SK-N-SH (cell line): ENCODE measurements at regions not wholly inside any gene's neighbourhood (a gene's known extent, or its start where the extent isn't known, plus 50 kb on each side); places are given as distances from the start of the nearest gene placed in this dataset.

ENCODE experiments used
- CTCF ChIA-PET: fragments of 300-600, 350-600 bp; formaldehyde crosslinking; extraction: SDS; loops from one replicate; lab custom pipeline; 2021; lab: Yijun Ruan, JAX
- POLR2A ChIA-PET: fragments of 350-600 bp; sonication (Branson Sonifier 250); formaldehyde crosslinking; extraction: SDS; loops from one replicate; lab custom pipeline; 2020; ENCODE audit warnings: antibody characterized with exemption, inconsistent platforms; lab: Yijun Ruan, JAX
- DNase-seq: peaks from one replicate; pipeline ENCODE4 v3.0.0; 2012
- H2AFZ ChIP-seq: fragments of 200-600 bp; sonication (generic); 2 replicates; pipeline ENCODE4 v1.8.1; 2016; ENCODE audit warnings: antibody characterized with exemption, mild to moderate bottlenecking, low read depth
- H3F3A ChIP-seq: fragments of 200-600 bp; sonication (generic); replicated peaks from 2 replicates; pipeline ENCODE3; 2016; ENCODE audit warnings: antibody characterized with exemption, mild to moderate bottlenecking; ENCODE audit not compliant: insufficient read depth
- H3K27ac ChIP-seq, 2 experiments: fragments of 200-500 bp in 1 of 2; fragments of 200-600 bp in 1 of 2; sonication (Bioruptor generic) in 1 of 2; sonication (generic), shearing (Covaris generic) in 1 of 2; 2 replicates each; pipeline versions ENCODE4 v1.5.1 to v1.6.1; 2014 to 2016; ENCODE audit warnings: low read depth in 2 of 2, inconsistent platforms in 1 of 2, low read length in 1 of 2, mild to moderate bottlenecking in 1 of 2, mixed read lengths in 1 of 2
- H3K27me3 ChIP-seq: fragments of 200-600 bp; sonication (generic), shearing (Covaris generic); 2 replicates; pipeline ENCODE4 v1.6.1; 2016; ENCODE audit warnings: mixed run types; ENCODE audit not compliant: insufficient read depth
- H3K36me3 ChIP-seq, 2 experiments: fragments of 200-500 bp in 1 of 2; fragments of 200-600 bp in 1 of 2; sonication (Bioruptor generic) in 1 of 2; sonication (generic) in 1 of 2; replicated peaks in 1 of 2; 2 replicates each; pipeline versions ENCODE3 to v1.5.1; 2014 to 2016; ENCODE audit warnings: low read length in 1 of 2, mild to moderate bottlenecking in 1 of 2; ENCODE audit not compliant: insufficient read depth in 2 of 2, control insufficient read depth in 1 of 2
- H3K4me1 ChIP-seq, 2 experiments: fragments of 200-500 bp in 1 of 2; fragments of 200-600 bp in 1 of 2; sonication (Bioruptor generic) in 1 of 2; sonication (generic), shearing (Covaris generic) in 1 of 2; 2 replicates each; pipeline versions ENCODE4 v1.5.1 to v1.6.1; 2014 to 2016; ENCODE audit warnings: low read depth in 1 of 2, low read length in 1 of 2, mixed run types in 1 of 2; ENCODE audit not compliant: insufficient read depth in 2 of 2, control insufficient read depth in 1 of 2
- H3K4me2 ChIP-seq: fragments of 200-600 bp; sonication (generic), shearing (Covaris generic); 2 replicates; pipeline ENCODE4 v1.6.1; 2017; ENCODE audit warnings: mixed run types
- H3K4me3 ChIP-seq, 2 experiments: fragments of 200-500 bp in 1 of 2; fragments of 200-600 bp in 1 of 2; sonication (Bioruptor generic) in 1 of 2; sonication (generic), shearing (Covaris generic) in 1 of 2; 2 replicates each; pipeline versions ENCODE4 v1.5.1 to v1.8.1; 2014 to 2016; ENCODE audit warnings: low read depth in 2 of 2, inconsistent platforms in 1 of 2, low read length in 1 of 2, mild to moderate bottlenecking in 1 of 2, mixed read lengths in 1 of 2, moderate library complexity in 1 of 2
- H3K79me2 ChIP-seq: fragments of 200-600 bp; sonication (generic); 2 replicates; pipeline ENCODE4 v1.8.1; 2017; ENCODE audit warnings: mild to moderate bottlenecking; ENCODE audit not compliant: insufficient read depth
- H3K9ac ChIP-seq: fragments of 200-600 bp; sonication (generic); 2 replicates; pipeline ENCODE4 v1.6.1; 2017; ENCODE audit warnings: mixed run types
- H3K9me2 ChIP-seq: fragments of 200-600 bp; sonication (generic); 2 replicates; pipeline ENCODE4 v1.6.1; 2017; ENCODE audit warnings: mixed run types
- H3K9me3 ChIP-seq: fragments of 200-600 bp; sonication (generic); 2 replicates; pipeline ENCODE4 v1.6.1; 2017; ENCODE audit warnings: mixed run types, mild to moderate bottlenecking, moderate library complexity
- H4K20me1 ChIP-seq: fragments of 200-600 bp; sonication (generic); 2 replicates; pipeline ENCODE4 v1.6.1; 2017; ENCODE audit warnings: mild to moderate bottlenecking, mixed run types; ENCODE audit not compliant: insufficient read depth
- CHD2 ChIP-seq: fragments of 150-350 bp; IDR thresholded peaks from 2 replicates; pipeline ENCODE4 v1.6.1; 2018; ENCODE audit warnings: low read length; ENCODE audit not compliant: partially characterized antibody
- CTCF ChIP-seq: fragments of 200-600 bp; sonication (generic); IDR thresholded peaks from 2 replicates; pipeline ENCODE4 v1.6.1; 2017; ENCODE audit warnings: antibody characterized with exemption, mild to moderate bottlenecking, moderate library complexity
- ELF1 ChIP-seq: IDR thresholded peaks from 2 replicates; pipeline ENCODE4 v1.4.0; 2012
- EP300 ChIP-seq, 2 experiments: IDR thresholded peaks; 2 replicates each; pipeline versions ENCODE4 v1.4.0 to v1.6.1; 2012; ENCODE audit warnings: borderline replicate concordance in 1 of 2, low read depth in 1 of 2, low read length in 1 of 2
- EZH2phosphoT487 ChIP-seq: fragments of 200-600 bp; sonication (generic); IDR thresholded peaks from 2 replicates; pipeline ENCODE4 v1.6.1; 2017; ENCODE audit warnings: low read depth, mixed run types, mild to moderate bottlenecking, antibody characterized with exemption, moderate library complexity, borderline replicate concordance
- FOSL2 ChIP-seq: IDR thresholded peaks from 2 replicates; pipeline ENCODE4 v1.4.0; 2012; ENCODE audit warnings: low read depth, mild to moderate bottlenecking, moderate library complexity, borderline replicate concordance
- FOXM1 ChIP-seq: IDR thresholded peaks from 2 replicates; pipeline ENCODE4 v1.4.0; 2012; ENCODE audit warnings: low read depth, mild to moderate bottlenecking
- GABPA ChIP-seq: IDR thresholded peaks from 2 replicates; pipeline ENCODE4 v1.4.0; 2012; ENCODE audit warnings: low read depth, mild to moderate bottlenecking
- IRF3 ChIP-seq: fragments of 150-350 bp; IDR thresholded peaks from 2 replicates; pipeline ENCODE4 v1.6.1; 2016; ENCODE audit warnings: mild to moderate bottlenecking, low read depth, low read length
- JUND ChIP-seq: IDR thresholded peaks from 2 replicates; pipeline ENCODE4 v1.4.0; 2012
- MAX ChIP-seq: IDR thresholded peaks from 2 replicates; pipeline ENCODE4 v1.4.0; 2012; ENCODE audit warnings: low read depth
- NFIC ChIP-seq: IDR thresholded peaks from 2 replicates; pipeline ENCODE4 v1.4.0; 2012; ENCODE audit warnings: borderline replicate concordance
- POLR2AphosphoS5 ChIP-seq: IDR thresholded peaks from 2 replicates; pipeline ENCODE4 v1.6.1; 2012; ENCODE audit warnings: low read depth, low read length
- SIN3A ChIP-seq: IDR thresholded peaks from 2 replicates; pipeline ENCODE4 v1.6.1; 2012; ENCODE audit warnings: low read depth, mild to moderate bottlenecking, low read length, moderate library complexity, borderline replicate concordance
- SMC3 ChIP-seq: IDR thresholded peaks from 2 replicates; pipeline ENCODE4 v1.6.1; 2012; ENCODE audit warnings: low read depth, low read length, improper control_type of control experiment
- TAF1 ChIP-seq: IDR thresholded peaks from 2 replicates; pipeline ENCODE4 v1.6.1; 2012; ENCODE audit warnings: low read depth, mild to moderate bottlenecking, low read length, moderate library complexity, borderline replicate concordance
- USF2 ChIP-seq: fragments of 150-350 bp; IDR thresholded peaks from 2 replicates; pipeline ENCODE4 v1.6.1; 2017; ENCODE audit warnings: antibody characterized with exemption, low read length, low read depth, borderline replicate concordance
- WGBS: methylation state at CpG from one replicate; pipeline ENCODE4 v1.1.6; 2017; ENCODE audit warnings: low lambda C conversion rate; 5-methylcytosine and 5-hydroxymethylcytosine counted together

GRCh38 chr11:81432333-81432732 lies 1301.3 kb downstream of the FAM181B start:
- Histone ChIP-seq H2AFZ (no peak overlapping the region), H3K9me2 (no peaks in the 10 kb centered on the region), H3F3A (no peaks in the 10 kb centered on the region), H3K4me3 (no peak overlapping the region), H3K27me3 (no peaks in the 10 kb centered on the region), H3K79me2 (no peaks in the 10 kb centered on the region), H3K4me1 (no peaks in the 10 kb centered on the region), H4K20me1 (no peaks in the 10 kb centered on the region), H3K36me3 (no peaks in the 10 kb centered on the region), H3K4me2 (no peak overlapping the region), H3K9ac (no peak overlapping the region), H3K27ac (no peak overlapping the region), H3K9me3 (no peaks in the 10 kb centered on the region)
- DNase-seq = no peak
- ChIA-PET POLR2A (no interaction called here), CTCF (no interaction called here)
- WGBS = 20% methylated on average over 1 of the region's 1 CpG
- TF ChIP-seq CHD2 (no peak), GABPA (no peak), TAF1 (no peak), JUND (no peak), POLR2AphosphoS5 (no peak), FOXM1 (no peak), USF2 (no peak), ELF1 (no peak), SMC3 (no peak), EZH2phosphoT487 (no peak), IRF3 (no peak), NFIC (no peak), MAX (no peak), CTCF (no peak), EP300 (IDR thresholded peaks at IDR 0.05; ENCODE audit: borderline replicate concordance in 1 of 2, low read depth in 1 of 2, low read length in 1 of 2) (no peak), SIN3A (no peak), FOSL2 (no peak)
- TF ChIP-seq, all 33 proteins: peak for 0
